Fibroblast of skin of left quadriceps (primary cell): ENCODE measurements at regions not wholly inside any gene's neighbourhood (a gene's known extent, or its start where the extent isn't known, plus 50 kb on each side); places are given as distances from the start of the nearest gene placed in this dataset.

Experiments used
- DNase-seq, 2 experiments: peaks; one replicate each; pipeline ENCODE4 v3.0.0-alpha.2; 2013; ENCODE audit warnings: low read depth in 2 of 2

- DNase-seq, result no peak
These were observed 521.4 kb upstream of the CAMK1G start for GRCh38 chr1:209062081-209062620.

DNA sequence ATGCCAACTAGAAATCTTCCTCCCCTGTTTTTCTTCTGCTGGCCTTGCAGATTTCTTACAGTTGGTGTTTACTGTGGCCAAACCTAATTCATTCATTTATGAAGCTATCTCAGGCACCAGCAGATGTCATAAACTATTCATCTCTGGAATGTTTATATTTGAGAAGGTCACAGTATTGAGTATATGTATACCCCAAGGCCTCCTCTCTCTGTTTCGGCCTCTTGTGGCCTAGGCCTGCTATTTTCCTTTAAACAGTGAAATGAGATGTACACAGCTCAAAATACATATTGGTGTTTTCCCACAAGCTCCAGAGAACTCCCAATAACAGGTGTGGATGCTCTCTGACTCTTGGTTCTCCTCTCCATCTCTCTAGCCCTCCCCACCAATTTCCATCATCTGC, 520.7 kb upstream of the CAMK1G start:
- no peak for DNase-seq

- no peak for DNase-seq
These were observed 519.5 kb upstream of the CAMK1G start for GRCh38 chr1:209063767-209064659.

GRCh38 chr1:209064850-209065706, 518.4 kb upstream of the CAMK1G start:
- no peak for DNase-seq

DNA sequence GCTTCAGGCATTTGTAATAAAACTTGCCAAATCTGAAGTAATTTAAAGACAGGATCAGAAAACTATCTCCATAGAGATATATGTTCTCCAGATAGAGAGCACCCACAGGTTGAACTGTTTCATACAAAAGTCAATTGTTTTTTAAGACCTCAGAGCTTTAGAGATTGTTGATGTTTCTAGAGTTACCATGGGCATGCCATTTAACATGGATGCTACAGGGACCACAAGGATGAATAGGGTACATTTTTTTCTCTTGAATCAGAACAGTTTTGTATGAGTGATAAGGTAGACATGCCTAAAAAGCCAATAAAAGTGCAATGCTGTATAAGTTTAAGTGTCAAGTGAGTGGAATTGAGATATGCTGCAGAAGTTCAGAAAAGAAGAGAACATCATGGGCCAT, 511.0 kb upstream of the CAMK1G start:
- DNase-seq, result peak in 1 of 2 experiments; percentile 4

DNA sequence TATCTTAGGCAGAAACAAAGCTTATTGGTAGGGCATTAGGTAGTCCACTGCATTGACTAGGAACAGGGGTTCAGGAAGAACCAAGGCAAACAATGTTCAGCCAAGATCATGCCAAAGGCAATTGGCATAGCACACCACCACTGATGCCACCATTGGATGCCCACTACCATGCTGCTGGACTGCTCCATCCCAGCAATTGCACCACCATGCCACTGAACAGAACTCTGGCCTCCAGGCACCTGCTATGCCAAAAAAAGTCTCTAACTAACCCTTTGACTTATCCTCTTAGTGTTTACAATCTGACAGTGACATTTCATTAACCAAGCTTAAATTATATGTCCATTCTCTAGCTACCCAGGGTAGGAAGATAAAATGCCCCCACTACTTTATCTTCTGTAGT, 509.6 kb upstream of the CAMK1G start:
- DNase-seq, result no peak

DNA sequence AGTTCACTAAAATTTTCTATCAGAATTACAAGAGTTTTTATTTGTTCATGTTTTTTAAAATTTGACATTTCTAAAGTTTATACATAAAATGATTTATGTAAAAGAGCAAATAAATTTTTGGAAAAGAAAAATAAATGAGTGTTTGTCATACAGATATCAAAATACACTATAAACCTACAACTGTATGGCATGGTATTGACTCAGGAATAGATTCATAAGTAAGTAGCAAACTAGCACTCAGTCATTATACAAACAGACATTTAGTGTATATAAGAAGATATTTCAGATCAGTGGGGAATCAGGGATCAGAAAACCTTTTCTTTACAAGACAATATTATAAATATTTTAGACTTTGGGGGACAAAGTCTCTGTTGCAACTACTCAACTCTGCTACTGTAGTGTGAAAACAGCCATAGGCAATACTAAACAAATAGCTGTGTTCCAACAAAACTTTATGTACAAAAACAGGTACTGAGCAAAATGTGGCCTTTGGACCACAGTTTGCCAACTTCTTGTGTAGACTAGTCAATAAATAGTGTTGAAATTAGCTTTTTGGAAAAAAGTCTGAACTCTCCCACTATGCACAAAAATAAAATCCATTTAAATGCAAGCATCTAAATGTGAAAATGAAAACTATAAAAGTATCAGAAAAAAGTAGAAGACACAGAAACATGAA, 508.8 kb upstream of the CAMK1G start:
- DNase-seq, result no peak

GRCh38 chr1:209076688-209077087, 506.8 kb upstream of the CAMK1G start:
- peak in 1 of 2 experiments; percentile 6 for DNase-seq

DNA sequence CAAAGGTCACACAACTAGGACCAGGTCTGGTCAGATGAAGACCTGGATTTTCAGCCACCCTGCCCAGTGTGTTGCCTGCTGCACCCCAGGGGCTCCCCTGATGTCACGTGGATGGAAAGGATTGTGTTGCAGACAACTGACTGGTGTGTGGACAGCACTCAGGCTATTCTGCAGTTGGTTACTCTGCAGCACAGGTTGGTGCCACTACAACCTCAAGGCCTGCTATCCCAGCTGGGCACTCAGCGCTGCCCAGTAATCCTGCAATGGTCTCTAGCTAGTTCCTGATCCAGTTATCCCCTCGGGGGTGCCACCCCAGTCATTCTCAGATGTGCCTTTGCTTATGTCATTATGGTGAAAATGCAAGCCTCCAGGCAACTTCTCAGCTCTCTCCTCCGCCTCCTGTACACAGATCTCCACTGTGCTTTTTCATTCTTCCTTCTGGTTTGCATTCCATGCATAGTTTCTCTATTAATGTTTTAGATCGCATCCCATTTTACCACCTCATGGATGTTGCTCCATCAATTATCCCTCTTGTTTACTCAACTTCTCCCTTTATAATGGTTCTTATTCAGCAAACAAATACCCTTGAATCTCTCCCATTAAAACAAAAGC, 503.2 kb upstream of the CAMK1G start:
- peak; percentile 15 to 21 for DNase-seq

DNA sequence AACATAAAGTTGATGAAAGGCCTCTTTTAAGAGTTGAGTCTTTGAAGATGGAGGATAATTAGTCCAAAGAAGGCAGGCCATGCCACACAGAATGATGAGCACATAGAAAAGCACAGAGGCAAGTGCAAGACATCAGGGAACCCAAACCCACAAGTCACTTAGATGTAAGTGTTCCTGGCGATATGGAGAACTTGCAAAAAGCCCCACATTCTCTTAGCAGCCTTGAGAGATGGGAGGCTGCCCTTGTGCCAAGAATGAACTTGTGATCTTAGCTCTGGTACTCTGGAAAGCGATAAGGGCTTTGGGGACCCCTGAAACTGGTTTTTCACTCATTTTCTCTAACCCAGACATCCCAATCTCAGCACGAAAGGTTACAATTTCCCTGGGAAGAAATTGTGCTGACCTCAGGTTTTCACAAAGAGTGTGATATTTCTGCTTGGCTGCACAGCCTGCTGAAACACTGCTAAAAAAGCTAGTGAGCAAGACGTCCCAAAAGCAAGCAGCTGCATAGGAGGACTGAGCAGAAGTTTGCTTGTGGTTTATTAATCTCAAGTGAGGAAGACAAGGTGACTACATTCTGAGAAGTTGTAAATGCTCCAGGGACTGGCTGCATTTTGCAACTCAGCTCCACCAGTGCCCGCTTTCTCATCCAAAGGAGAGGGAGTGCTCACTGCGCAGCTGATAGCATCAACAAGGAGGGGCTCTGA, 496.9 kb upstream of the CAMK1G start:
- DNase-seq, result no peak

- no peak for DNase-seq
These were observed 489.1 kb upstream of the CAMK1G start for GRCh38 chr1:209094384-209094783.

DNA sequence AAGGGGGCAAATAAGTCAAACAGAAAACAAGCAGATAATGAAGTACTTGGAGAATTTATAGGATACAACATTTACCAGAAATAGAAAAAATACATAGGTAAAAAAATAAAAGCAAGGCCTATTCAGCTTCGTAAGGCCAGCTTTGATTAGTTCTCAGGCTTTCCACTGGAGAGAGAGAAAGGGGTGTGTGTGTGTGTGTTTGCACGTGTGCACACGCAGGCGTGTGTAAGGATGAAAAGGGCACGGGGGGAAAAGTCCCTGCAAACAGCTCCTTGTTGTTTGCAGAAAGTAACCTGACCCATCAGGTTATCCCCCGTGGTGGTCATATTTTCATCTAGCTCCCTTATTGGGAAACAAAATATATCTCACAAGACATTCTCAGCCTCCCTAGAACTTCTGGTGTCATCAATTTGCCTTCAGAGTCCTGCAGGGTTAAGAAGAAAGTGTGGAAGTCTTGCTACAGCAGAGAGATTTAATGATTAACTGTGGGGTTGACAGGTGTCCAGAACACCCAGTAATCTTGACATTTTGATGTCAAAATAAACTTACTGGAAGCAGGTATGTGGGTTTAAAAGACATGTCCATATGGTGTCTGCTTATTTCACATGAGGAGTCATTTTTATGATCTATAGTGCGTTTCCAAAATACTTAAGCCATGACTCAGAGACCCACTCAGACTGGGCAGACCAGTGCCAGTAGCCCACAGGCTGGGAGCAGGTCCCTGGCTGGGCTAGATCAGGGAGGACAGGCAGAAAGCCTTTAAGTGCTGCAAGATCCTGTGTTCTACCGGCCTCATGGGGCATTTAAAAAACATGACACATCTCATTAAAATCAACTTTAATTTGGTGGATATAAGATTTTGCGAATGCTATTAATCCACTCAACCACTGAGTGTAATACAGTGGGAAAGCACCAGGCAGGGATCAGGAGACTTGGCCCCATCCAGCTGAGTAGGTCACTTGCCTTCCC, 487.6 kb upstream of the CAMK1G start:
- peak; percentile 67 to 72 for DNase-seq

DNA sequence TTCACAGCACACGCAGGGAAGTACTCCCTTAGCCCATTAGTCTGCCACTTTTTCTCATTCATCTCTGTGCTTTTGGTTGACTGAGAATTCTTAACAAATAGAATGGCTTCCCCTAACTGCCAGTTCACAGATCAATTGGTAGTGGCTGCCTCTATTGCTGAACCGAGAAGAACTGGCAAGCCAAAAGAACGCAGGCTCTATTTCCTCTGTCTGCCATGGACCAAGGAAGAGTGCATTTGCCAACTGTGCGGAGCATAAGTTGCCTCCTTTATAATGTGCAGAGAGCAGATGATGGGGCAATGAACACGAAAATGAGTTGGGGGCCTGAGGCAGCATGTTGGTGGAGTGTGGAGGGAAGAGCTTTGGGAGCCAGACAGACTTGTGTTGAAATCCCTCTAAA, 483.1 kb upstream of the CAMK1G start:
- no peak for DNase-seq

GRCh38 chr1:209101106-209101505, 482.4 kb upstream of the CAMK1G start:
- DNase-seq, result no peak

DNA sequence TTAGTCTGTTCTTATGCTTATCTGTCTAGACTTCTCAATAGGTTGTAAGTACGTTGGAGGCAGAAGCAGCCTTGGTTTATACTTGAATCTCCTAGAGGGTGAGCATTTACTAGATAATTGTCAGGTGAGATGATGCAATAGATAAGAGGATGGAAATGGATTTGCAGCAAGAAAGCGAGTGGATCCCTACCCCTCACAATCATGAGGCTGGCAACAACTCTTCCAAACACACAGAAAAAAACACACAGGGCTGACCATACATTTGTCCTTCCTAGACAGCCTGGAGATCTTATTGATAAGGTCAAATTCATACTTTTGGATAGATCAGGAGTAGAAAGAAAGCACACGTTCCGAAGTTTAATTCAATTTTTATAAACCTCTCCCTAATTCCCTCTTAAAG, 481.4 kb upstream of the CAMK1G start:
- no peak for DNase-seq

DNA sequence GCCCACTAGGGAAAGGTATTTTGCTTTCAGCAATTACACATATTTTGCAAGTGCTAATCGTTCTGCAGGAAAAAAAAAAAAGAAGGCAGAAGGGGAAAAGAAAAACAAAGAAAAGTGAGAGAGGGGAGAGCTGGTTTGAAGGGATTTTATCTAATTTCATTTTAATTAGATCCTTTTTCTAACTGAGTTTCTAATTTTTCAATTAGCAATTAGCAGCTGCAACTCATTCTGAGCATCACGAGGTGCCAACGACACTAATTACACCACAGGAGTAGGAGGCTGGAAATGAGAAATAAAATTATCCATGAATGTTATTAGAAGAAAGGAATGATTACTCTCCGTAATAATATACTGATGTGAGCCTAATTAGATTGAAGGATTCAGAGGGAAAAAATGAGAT, 481.0 kb upstream of the CAMK1G start:
- no peak for DNase-seq

DNA sequence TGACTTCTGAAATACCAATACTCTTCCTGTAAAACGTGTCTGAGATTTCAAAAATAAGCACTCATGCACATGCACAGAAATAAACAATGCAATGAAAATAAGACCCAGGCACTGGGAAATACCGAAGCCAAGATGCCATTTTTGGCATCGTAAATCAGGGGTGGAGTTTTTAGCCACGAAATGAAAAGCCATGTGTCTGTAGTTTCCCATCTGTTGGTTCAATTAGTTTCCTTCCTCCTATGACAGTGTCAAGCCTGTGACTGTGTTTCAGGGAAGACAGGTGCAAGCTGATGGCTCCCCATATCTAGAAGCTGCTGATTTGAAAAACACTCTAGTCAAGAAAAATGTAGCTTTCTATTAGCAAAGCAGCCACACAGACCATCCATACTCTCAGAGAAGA, 480.4 kb upstream of the CAMK1G start:
- DNase-seq, result no peak

DNA sequence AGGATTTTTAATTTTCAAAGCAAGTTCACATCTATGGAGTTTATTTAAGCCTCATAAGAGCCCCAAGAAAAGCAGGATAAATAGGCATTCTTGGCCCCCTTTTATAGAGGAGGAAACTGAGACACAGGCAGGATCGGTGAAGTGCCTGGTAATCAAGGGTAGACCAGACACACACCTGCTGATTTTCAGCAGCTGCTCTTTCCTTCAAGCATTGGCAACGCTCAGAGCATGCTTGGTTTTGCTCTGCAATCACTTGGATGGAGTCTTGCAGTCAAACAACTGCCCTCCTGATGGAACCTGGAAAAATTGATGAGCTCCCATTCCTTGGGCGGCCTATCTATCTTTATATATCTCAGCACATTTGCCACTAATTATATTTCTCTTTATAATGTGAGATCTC, 478.9 kb upstream of the CAMK1G start:
- no peak for DNase-seq

- DNase-seq, result no peak
These were observed 477.8 kb upstream of the CAMK1G start for GRCh38 chr1:209105701-209106100.
